ENCODE measurements at regions not wholly inside any gene's neighbourhood (a gene's known extent, or its start where the extent isn't known, plus 50 kb on each side); places are given as distances from the start of the nearest gene placed in this dataset.

DNA sequence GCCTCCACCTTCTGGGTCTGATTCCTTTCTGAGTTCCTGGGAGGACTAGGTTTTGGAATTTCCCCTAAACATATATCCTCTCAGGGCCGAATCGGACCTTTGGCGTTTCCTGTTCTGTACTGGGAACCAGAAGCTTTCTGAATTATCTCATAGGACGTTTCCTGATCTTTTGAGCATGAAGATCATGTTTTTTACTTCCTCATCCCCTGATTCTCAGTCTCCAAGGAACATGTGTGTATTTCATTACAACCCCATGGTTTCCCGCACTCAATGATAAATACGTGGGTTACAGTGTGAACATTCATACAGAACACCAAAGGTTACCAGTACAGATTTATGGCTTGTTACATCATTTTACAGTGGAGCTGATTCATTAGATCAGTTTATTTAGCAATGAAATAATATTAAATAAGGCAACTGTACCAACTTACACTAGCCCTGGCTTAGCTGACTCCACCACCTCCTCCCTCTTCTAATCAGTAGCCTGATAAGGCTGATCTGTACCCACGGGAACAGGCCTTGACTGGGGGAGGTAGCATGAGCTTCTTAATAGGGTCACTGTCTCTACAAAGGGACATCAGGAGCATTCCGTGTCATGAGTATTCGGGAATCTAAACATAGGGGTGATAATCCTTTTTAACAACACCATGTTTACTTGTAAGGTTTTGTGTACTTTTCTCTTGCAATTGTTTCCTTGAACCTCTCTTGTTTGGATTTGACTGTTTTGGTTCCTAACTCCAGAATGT is 57.8 kb upstream of the ERRFI1 start:
- DNase-seq = peak; percentile 68

DNA sequence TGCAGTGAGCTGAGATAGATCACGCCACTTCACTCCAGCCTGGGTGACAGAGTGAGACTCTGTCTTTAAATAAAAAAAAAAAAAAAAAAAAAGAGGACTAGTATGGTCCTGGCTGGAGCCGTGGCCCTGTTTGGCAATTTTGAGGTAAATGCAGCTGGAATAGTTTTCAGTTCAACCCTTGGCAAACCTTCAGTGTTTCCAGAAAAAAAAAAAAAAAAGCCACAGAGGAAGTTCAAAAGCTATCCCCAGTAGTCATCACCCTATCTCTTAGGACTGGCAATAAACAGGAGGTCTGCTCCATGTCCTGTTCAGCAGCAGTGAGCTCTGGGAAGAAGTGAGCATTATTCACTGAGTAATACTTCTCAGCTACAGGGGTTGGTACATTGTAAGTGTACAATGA is 56.8 kb upstream of the ERRFI1 start:
- DNase-seq = no peak

- peak; percentile 60 for DNase-seq
Observed at GRCh38 chr1:8078176-8078671, 52.1 kb upstream of the ERRFI1 start.

DNA sequence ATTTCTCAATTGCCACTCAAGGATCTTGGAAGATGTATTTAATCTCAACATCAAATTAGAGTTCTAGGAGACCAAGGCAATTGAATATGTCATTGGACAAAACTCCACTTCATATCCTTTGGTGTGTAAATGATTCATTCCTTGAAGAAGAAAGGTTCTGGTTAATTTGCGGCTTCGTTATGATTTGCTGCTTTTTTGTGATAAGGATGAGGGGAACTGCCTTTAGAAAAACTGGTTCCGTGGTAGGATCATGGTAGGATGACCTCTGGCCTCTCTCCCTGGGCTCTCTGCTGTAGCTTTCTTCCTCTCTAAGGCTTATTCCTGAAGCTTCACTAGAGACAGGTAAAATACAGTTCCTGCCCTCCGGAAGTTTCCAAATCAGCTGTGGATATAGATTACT is 51.5 kb upstream of the ERRFI1 start:
- DNase-seq = no peak

- peak; percentile 92 for DNase-seq
Observed at GRCh38 chr1:8077120-8077573, 51.0 kb upstream of the ERRFI1 start.

DNA sequence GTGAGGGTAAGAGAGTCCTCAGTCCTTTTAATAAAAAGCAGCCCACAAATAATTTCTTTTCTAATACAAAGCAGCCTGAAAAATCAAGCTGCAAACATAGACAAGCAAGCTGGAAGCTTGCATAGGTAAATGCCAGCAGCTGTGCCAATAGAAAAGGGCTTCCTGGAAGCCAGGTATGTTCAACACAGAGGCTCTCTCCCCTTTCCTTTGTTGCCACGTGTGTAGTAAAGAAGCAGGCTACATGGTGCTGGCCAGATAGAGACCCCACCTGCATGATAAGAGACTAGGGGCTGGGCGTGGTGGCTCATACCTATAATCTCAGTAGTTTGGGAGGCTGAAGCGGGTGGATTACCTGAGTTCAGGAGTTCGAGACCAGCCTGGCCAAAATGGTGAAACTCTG is 50.1 kb upstream of the ERRFI1 start:
- DNase-seq = no peak

Data from dermis blood vessel endothelial cell (primary cell).